ENCODE measurements at regions not wholly inside any gene's neighbourhood (a gene's known extent, or its start where the extent isn't known, plus 50 kb on each side); places are given as distances from the start of the nearest gene placed in this dataset.
"Not testable (repeated sequence)": the region's sequence is repeated elsewhere in the genome, so short reads cannot be mapped to it uniquely, and the experiment has no call there.

DNA sequence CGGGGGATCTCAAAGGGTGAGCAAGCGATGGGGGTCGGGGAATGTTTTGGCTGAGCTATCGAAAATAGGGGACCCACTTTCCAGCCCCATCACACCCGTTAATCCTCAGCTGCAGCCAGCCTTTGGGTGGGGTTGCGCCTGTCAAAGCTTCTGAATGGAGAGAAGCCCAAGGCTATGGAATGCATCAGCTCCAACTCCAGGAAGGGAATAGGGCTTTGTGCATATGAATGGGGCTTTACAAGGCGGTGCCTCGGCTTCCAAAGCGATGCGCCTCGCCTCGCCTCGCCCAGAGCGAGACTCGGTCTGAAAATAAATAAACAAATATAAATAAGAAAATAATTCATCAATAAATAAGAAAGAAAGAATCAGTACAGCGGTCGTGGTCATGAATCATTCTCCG is 751.4 kb upstream of the DEFB115 start:
- H3K27ac ChIP-seq, result no peak overlapping the region
- TF ChIP-seq, protein P1, sequence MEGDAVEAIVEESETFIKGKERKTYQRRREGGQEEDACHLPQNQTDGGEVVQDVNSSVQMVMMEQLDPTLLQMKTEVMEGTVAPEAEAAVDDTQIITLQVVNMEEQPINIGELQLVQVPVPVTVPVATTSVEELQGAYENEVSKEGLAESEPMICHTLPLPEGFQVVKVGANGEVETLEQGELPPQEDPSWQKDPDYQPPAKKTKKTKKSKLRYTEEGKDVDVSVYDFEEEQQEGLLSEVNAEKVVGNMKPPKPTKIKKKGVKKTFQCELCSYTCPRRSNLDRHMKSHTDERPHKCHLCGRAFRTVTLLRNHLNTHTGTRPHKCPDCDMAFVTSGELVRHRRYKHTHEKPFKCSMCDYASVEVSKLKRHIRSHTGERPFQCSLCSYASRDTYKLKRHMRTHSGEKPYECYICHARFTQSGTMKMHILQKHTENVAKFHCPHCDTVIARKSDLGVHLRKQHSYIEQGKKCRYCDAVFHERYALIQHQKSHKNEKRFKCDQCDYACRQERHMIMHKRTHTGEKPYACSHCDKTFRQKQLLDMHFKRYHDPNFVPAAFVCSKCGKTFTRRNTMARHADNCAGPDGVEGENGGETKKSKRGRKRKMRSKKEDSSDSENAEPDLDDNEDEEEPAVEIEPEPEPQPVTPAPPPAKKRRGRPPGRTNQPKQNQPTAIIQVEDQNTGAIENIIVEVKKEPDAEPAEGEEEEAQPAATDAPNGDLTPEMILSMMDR (IDR thresholded peaks at IDR 0.05; ENCODE audit: low read depth, low read length), result no peak
- no peaks in the 10 kb centered on the region for H3K36me3 ChIP-seq
- no peak overlapping the region for H3K4me3 ChIP-seq (ENCODE audit: low read depth, low read length)
- H3K27me3 ChIP-seq (ENCODE audit: insufficient read depth, low read depth, severe bottlenecking), result peaks cover 9% of the 10 kb centered on the region
- no peaks in the 10 kb centered on the region for H3K9me3 ChIP-seq (ENCODE audit: severe bottlenecking)
- DNase-seq, result no peak

DNA sequence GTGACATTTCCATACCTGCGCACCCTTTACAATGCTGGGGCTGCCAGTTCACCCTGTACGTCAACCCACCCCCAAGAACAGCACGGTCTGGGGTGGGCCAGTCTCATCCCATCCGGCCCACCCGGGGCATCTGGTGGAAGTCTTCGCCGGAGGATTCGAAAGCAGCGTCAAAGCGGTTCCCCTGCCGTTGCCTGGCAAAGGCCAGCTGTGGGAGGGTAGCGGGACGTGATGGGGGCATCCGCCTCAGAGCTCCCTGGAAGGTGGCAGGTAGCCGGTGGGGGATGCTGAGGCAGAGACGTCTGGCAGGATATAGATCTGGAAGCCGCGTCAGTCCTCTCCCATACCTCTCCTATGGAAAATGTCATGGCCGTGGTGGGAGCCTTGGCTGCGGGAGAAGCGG is 749.1 kb upstream of the DEFB115 start:
- not testable (repeated sequence) for H3K36me3 ChIP-seq; H3K9me3 ChIP-seq (ENCODE audit: severe bottlenecking); H3K4me3 ChIP-seq (ENCODE audit: low read depth, low read length); H3K27me3 ChIP-seq (ENCODE audit: insufficient read depth, low read depth, severe bottlenecking); DNase-seq; H3K27ac ChIP-seq

DNA sequence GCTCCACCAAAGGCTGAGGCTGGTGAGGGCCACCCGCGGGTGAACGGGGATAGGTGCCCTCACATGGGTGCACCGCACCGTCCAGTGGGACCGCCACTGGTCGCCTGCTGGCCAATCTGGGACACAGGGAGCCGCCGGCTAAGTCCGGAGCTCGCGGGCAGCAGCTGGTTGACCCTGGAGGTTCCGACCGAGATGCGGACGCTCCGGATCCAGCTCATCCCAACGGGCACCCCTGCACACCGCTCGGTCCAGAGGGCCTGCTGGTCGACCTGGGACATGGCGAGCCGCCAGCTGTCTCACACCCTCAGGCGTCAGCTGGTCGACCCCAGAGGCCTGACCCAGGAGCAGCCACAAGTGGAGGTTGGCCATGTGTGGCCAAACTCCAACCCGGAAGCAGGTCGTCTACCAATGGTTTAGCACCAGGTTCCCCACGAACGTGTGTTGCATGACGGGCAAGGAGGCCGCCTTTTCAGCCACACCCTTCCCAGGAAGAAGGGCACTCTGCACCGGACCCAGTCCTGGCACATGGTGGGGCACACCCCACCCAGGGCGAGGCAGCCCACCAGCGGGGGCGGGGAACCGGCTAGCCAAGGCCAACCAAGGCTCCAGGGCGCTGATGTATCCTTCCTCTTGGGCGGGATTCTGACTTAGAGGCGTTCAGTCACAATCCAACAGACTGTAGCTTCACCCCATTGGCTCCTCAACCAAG is 746.0 kb upstream of the DEFB115 start:
- Histone ChIP-seq H3K4me3 (ENCODE audit: low read depth, low read length) (no peak overlapping the region), H3K9me3 (ENCODE audit: severe bottlenecking) (no peaks in the 10 kb centered on the region), H3K27ac (no peak overlapping the region), H3K36me3 (no peaks in the 10 kb centered on the region), H3K27me3 (ENCODE audit: insufficient read depth, low read depth, severe bottlenecking) (peaks cover 9% of the 10 kb centered on the region)
- TF ChIP-seq, protein P1 (IDR thresholded peaks at IDR 0.05; ENCODE audit: low read depth, low read length), result no peak
- no peak for DNase-seq

DNA sequence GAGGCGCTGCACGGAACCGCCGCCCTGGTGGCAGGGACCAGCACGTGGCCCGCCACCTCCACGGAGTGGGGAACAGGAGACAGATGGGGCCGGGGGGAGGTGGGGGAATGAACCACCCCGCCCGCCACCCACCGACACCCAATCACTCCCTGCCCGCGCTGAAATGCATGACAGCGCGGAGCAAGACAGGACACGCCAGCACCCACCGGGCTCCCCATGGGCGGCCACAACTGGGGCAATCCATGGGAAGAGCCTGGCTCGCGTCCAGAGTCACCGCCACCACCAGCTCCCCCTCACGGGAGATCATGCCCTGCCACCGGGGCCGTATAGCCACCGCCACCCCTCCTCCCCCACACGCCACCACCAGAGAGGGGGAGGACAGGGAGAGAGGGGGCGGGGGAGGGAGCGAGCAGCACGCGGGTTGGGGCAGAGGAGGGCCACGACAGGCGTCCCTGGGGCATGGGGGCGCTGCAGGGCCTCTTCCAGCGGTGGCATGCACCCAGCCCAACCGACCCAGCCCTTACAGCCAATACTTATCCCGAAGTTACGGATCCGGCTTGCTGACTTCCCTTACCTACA is 744.3 kb upstream of the DEFB115 start:
- no peak for DNase-seq
- H3K9me3 ChIP-seq (ENCODE audit: severe bottlenecking), result no peaks in the 10 kb centered on the region
- H3K27ac ChIP-seq, result no peak overlapping the region
- no peaks in the 10 kb centered on the region for H3K36me3 ChIP-seq
- TF ChIP-seq, protein P1 (IDR thresholded peaks at IDR 0.05; ENCODE audit: low read depth, low read length), result no peak
- peaks cover 6% of the 10 kb centered on the region for H3K27me3 ChIP-seq (ENCODE audit: insufficient read depth, low read depth, severe bottlenecking)
- no peak overlapping the region for H3K4me3 ChIP-seq (ENCODE audit: low read depth, low read length)

DNA sequence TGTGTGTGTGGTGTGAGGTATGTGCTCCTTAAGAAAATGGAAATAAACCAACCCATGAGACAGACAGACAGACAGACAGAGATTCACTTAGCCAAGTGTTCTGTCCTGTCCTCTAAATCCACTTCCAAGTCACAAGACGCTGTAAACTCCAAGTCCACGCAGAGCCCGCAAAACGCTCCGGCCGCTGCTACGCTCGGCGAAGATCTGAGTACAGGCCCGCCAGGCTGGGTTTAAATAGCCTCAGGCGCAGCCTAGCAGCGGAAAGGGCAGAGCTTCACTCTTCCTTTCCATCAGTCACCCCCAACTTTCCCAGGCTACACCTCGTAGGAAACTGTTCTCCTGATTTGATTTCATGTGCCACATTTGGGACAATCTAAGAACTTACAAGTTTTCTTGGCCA is 741.5 kb upstream of the DEFB115 start:
- not testable (repeated sequence) for DNase-seq; H3K4me3 ChIP-seq (ENCODE audit: low read depth, low read length); H3K27ac ChIP-seq; H3K9me3 ChIP-seq (ENCODE audit: severe bottlenecking); H3K36me3 ChIP-seq
- H3K27me3 ChIP-seq (ENCODE audit: insufficient read depth, low read depth, severe bottlenecking), result peaks cover 12% of the 10 kb centered on the region

DNA sequence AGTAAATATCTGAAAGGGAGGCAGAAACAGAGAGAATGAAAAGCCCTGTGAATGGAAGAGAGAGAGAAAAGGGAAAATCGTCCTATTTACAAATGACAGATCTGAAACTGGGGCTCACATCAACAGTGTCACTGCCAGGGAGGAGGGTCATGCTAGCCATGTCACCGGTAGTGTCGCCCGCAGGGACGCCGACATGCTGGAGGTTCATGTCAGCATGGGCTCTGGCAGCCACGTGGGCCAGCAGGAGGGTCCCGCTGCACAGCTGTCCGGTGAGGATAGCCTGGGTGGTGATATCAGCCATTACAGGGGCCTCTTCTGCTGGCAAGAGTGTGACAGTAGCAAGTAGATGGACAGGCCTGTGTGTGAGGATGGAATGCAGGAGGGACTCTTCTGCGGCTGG is 738.6 kb upstream of the DEFB115 start:
- H3K4me3 ChIP-seq (ENCODE audit: low read depth, low read length); DNase-seq; H3K36me3 ChIP-seq; H3K27me3 ChIP-seq (ENCODE audit: insufficient read depth, low read depth, severe bottlenecking); H3K27ac ChIP-seq; H3K9me3 ChIP-seq (ENCODE audit: severe bottlenecking): not testable (repeated sequence)

DNA sequence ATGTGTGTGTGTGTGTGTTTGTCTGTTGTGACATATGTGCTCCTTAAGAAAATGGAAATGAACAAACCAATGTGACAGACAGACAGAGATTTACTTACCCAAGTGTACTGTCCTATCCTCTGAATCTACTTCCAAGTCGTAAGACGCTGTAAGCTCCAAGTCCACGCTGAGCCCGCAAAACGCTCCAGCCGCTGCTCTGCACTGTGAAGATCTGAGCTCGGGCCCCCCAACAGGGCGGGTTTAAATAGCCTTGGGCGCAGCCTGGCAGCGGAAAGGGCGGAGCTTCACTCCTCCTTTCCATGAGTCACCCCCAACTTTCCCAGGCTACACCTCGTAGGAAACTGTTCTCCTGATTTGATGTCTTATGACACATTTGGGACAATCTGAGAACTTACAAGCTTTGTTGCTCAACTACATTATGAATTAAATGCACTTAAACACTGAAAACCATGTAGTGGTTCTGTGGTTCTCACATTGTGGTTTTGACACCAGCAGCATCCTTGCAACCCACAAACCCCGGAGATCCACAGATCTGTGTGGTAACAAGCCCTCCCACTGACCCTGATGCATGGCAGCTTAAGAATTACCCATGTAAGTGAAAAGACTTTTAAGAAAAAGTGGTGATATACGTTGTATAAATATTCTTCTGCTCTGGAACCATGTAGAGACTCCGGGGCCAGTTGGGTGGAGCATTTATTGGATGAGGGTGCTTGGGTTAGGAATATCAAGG is 735.6 kb upstream of the DEFB115 start:
- not testable (repeated sequence) for H3K27ac ChIP-seq; H3K36me3 ChIP-seq; H3K4me3 ChIP-seq (ENCODE audit: low read depth, low read length); DNase-seq; H3K9me3 ChIP-seq (ENCODE audit: severe bottlenecking); H3K27me3 ChIP-seq (ENCODE audit: insufficient read depth, low read depth, severe bottlenecking)

DNA sequence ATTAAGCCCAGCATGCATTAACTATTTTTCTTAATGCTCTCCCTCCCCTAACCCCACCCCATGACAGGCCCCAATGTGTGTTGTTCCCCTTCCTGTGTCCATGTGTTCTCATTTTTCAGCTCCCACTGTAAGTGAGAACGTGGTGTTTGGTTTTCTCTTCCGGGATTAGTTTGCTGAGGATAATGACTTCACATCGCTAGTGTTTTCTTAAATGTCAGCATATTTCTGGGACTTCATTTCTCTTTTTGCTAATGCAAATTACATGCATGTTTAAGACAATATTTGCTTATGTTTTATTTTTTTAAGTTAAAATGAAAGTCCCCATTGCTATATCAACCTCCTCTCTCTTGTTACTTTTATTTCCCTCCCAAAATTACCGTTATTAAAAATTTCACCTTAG is 733.3 kb upstream of the DEFB115 start:
- H3K27me3 ChIP-seq (ENCODE audit: insufficient read depth, low read depth, severe bottlenecking); H3K36me3 ChIP-seq; H3K9me3 ChIP-seq (ENCODE audit: severe bottlenecking); H3K27ac ChIP-seq; DNase-seq; H3K4me3 ChIP-seq (ENCODE audit: low read depth, low read length): not testable (repeated sequence)

DNA sequence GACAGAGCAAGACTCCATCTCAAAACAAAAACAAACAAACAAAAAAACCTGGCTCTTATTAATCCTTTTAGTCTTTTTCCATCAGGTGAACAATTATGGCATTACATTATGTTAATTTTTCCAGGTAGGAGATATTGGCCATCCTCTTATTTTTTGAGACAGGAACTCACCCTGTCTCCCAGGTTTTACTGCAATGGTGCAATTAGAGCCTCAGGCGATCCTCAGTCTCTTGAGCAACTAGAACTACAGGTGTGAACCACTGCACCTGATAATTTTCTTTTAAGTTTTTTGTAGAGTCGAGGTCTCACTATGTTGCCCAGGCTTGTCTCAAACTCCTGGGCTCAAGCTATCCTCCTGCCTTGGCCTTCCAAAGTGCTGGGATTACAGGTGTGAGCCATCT is 732.7 kb upstream of the DEFB115 start:
- H3K36me3 ChIP-seq; H3K9me3 ChIP-seq (ENCODE audit: severe bottlenecking); H3K27me3 ChIP-seq (ENCODE audit: insufficient read depth, low read depth, severe bottlenecking); H3K27ac ChIP-seq; H3K4me3 ChIP-seq (ENCODE audit: low read depth, low read length); DNase-seq: not testable (repeated sequence)

DNA sequence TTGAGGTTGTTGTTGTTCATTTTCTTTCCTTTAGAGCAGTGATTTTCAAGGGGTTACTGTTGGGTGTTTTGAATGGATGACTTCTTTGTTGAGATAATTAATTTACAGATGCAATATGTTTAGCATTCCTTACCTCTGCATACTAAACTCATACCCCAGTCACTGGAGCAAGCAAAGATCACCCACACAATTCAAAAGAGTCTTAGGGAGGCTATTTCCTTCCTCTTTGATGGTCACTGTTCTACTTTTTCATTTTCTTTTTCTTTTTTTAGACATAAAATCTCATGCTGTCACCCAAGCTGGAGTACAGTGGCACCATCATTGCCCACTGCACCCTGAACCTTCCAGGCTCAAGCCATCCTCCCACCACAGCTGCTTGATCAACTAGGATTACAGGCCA is 723.8 kb upstream of the DEFB115 start:
- DNase-seq; H3K4me3 ChIP-seq (ENCODE audit: low read depth, low read length); H3K36me3 ChIP-seq; H3K27me3 ChIP-seq (ENCODE audit: insufficient read depth, low read depth, severe bottlenecking); H3K9me3 ChIP-seq (ENCODE audit: severe bottlenecking); H3K27ac ChIP-seq: not testable (repeated sequence)

DNA sequence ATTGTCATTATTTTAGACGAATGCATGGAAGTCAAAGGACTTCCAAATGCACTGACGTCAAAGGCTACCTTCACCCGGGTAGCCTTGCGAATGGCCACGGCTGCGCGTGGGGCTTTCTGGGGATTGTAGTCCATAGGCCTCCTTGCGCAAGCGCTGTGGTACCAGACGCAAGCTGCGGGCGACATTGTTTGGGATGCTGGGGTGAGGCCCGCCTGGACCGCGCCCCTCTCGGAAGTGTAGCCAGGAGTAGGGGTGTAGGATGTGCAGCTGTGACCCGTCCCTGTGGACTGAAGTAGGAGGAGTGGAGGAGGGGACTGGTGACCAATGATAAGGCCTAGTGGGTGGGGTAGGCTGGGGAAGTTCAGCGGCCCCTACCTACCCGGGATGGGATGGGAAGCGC is 720.0 kb upstream of the DEFB115 start:
- H3K36me3 ChIP-seq; DNase-seq; H3K27ac ChIP-seq; H3K27me3 ChIP-seq (ENCODE audit: insufficient read depth, low read depth, severe bottlenecking); H3K9me3 ChIP-seq (ENCODE audit: severe bottlenecking); H3K4me3 ChIP-seq (ENCODE audit: low read depth, low read length): not testable (repeated sequence)

Data from WERI-Rb-1 (cell line).